Kidney tubule cell (primary cell): ENCODE measurements at regions not wholly inside any gene's neighbourhood (a gene's known extent, or its start where the extent isn't known, plus 50 kb on each side); places are given as distances from the start of the nearest gene placed in this dataset.

ENCODE experiments used
- DNase-seq: peaks from one replicate; pipeline ENCODE4 v3.0.0-alpha.2; 2018; ENCODE audit warnings: low spot score

GRCh38 chr2:120658042-120658769, 77.5 kb upstream of the GLI2 start:
- DNase-seq: no peak

DNA sequence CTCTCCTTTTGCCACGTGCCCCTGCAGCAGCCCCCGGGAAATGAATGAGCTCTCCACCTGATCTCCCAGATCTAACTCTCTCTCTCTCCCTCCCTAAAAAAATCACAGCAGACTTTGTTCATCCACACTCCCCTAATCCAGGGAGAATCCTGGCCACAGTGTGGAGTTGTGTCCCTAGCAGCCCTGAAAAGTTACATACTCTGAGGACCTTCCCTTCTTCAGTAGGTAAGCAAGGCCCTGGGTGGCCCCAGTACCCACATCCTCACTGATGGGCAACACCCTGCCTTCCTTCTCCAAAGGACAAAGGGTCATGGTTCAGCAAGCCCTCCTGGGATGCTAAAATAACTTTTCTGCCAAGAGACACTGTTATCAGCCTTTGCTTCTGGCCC, 76.9 kb upstream of the GLI2 start:
- DNase-seq: no peak

- no peak for DNase-seq
Measured at GRCh38 chr2:120659275-120659977, 76.2 kb upstream of the GLI2 start.

GRCh38 chr2:120660056-120660694, 75.5 kb upstream of the GLI2 start:
- DNase-seq: no peak

GRCh38 chr2:120660771-120661459, 74.8 kb upstream of the GLI2 start:
- DNase-seq: no peak

GRCh38 chr2:120661551-120661950, 74.1 kb upstream of the GLI2 start:
- DNase-seq: no peak

DNA sequence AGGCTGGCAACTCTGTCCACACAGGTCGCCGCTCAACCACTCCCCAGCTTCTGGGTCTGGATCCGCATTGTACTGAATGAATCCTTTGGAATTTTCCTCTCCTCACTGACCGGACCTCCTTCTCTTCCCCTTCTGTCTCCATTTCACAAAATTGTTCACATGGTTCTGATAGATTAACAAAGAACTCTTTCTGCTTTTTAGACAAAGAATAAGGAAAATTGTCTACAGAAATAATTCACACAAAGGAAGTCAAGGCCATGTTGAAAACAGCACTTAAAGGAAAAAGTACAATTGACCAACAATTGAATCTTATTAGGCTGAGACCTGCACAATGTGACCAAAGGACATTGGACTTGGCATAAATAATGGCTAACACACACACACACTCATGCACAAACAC, 73.6 kb upstream of the GLI2 start:
- DNase-seq: no peak

DNA sequence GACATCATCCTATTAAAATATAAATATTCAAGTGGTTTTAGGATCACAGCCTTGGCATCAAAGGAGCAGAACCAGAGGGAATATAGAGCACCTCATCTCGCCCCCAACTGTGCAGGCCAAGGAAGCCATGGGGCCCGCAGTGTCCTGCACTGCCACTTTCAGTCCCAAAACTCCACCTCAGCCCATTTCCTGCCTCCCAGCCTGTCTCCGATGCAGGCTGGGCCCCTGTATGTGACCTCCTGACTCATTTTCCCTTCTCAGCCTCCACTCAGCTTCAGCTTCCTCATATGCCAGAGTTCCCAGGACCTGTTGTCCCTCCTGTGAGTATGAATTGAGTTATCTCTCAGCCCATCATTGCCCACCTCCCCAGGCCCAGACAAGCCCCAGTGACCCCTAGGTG, 72.9 kb upstream of the GLI2 start:
- no peak for DNase-seq

- no peak for DNase-seq
Measured at GRCh38 chr2:120666433-120666832, 69.2 kb upstream of the GLI2 start.

- DNase-seq: peak; percentile 24
Measured at GRCh38 chr2:120667981-120668380, 67.7 kb upstream of the GLI2 start.

DNA sequence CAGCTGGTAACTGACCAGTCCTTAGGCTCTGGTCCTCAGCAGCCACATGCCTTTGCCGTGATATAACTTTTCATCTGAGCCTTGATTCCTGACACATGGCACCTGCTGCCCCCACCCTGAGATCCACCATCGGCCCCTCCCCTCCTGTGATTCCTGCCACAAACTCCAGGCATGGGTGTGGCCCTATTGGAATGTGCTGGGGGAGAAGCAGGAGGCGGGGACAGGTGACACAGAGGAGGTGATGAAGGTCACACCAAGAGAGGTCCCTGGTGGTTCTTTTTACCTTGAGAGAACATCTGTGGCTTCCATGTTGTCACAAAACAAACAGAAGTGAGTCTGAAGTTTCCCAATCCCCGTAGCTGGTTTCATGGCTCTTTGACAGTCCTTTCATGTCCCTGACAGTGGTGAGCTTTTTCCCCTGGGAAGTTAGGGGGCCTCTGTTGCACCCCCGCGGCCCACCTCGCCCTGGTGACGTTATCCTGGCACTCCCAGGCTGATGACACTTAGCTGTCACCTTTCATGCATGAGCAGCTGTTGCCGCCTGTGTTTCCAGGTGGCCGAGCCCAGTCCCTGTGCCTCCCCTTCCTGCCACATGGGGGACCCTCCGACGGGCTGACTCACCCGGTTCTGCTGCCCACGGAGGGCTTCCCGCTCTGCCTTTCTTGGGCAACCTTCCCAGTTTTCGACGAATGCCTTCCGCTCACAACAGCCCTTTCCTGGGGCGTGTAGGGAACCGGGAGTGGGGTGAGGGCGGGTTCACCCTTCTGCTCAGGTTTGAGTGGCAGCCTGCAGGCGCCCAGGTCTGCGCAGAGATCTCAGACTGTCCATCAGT, 66.3 kb upstream of the GLI2 start:
- DNase-seq: peak; percentile 90

- no peak for DNase-seq
Measured at GRCh38 chr2:120669971-120670370, 65.7 kb upstream of the GLI2 start.

GRCh38 chr2:120670371-120670770, 65.3 kb upstream of the GLI2 start:
- DNase-seq: no peak

DNA sequence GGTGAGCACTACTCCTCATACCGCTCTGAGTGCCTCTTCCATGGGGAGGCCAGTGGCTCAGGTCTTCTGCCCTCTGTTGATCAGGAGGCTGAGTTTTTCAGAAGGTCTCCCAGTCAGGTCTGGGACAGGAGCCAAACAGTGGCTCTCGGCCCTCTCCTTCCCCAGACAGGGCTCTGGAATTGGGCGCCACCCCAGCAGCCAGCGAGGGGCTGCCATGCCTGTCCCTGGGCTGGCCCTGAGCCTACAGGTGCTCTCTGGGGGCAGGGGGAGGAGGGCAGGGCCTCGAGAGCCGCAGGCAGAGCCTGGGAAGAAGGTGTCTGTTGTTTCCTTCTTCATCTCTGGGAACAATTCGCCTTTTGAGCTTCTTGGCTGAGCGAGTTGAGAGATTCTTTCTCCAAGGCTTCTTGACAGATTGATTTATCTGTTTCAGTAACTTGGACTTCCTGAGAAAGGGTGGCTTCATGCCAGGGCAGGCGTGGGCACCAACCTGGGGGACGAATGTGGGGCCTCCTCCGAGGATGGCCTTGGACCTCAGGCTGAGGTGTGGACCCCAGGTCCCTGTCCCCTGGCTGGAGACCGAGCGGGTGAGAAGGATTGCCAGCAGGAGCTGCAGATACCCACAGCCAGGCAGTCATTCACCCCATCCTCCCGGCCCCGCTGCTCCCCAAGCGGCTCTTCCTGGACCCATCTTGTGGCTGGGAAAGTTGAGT, 64.7 kb upstream of the GLI2 start:
- DNase-seq: peak; percentile 26

- DNase-seq: no peak
Measured at GRCh38 chr2:120672526-120673204, 63.0 kb upstream of the GLI2 start.

- no peak for DNase-seq
Measured at GRCh38 chr2:120673205-120673550, 62.5 kb upstream of the GLI2 start.

- DNase-seq: no peak
Measured at GRCh38 chr2:120673571-120674061, 62.1 kb upstream of the GLI2 start.

GRCh38 chr2:120674246-120675170, 61.2 kb upstream of the GLI2 start:
- no peak for DNase-seq

GRCh38 chr2:120675460-120676130, 60.1 kb upstream of the GLI2 start:
- peak; percentile 61 for DNase-seq
